HepG2 (cell line): ENCODE measurements at regions not wholly inside any gene's neighbourhood (a gene's known extent, or its start where the extent isn't known, plus 50 kb on each side); places are given as distances from the start of the nearest gene placed in this dataset.

Source experiments
- ATAC-seq: fragments of 200-7000 bp; cut with Tn5 transposase; 3 replicates; pipeline ENCODE4 v1.9.1; 2020; ENCODE audit warnings: mild to moderate bottlenecking, moderate library complexity
- BruUV-seq: library from RNA; stranded (reverse); fragments of 400-500 nt; replicated peaks from 2 replicates; lab custom pipeline; 2021; lab: Mats Ljungman, UMichigan
- CTCF ChIA-PET: fragments of 300-600 bp; formaldehyde crosslinking; extraction: SDS; loops from one replicate; lab custom pipeline; 2021; ENCODE audit warnings: low total read pairs, inconsistent platforms, low intra/inter-chr PET ratio; lab: Yijun Ruan, JAX
- POLR2A ChIA-PET: fragments of 350-600 bp; sonication (Branson Sonifier 250); formaldehyde crosslinking; loops from one replicate; lab custom pipeline; 2020; ENCODE audit warnings: antibody characterized with exemption, inconsistent platforms; lab: Yijun Ruan, JAX
- DNase-seq: peaks from one replicate; pipeline ENCODE4 v3.0.0-alpha.2; 2015; ENCODE audit warnings: low spot score
- FAIRE-seq: peaks from 3 replicates; lab custom pipeline; 2011; peaks lifted over from hg19 to GRCh38; lab: Jason Lieb, UNC
- H2AFZ ChIP-seq: one replicate; pipeline ENCODE4 v1.6.1; 2011; ENCODE audit warnings: low read length, inconsistent platforms
- H3K27ac ChIP-seq: fragments of 300-600 bp; 3 replicates; pipeline ENCODE4 v1.8.0; 2011; ENCODE audit warnings: mixed run types, mild to moderate bottlenecking, mixed read lengths, low read length, inconsistent platforms; ENCODE audit not compliant: insufficient read depth; ENCODE audit errors: extremely low read length
- H3K27me3 ChIP-seq, 2 experiments: fragments of 200-600 bp in 1 of 2; 2 replicates in 1 of 2; 3 replicates in 1 of 2; pipeline versions ENCODE4 v1.6.0 to v1.8.0; 2011; ENCODE audit warnings: low read length in 2 of 2, mild to moderate bottlenecking in 2 of 2, moderate library complexity in 2 of 2, inconsistent platforms in 1 of 2; ENCODE audit not compliant: insufficient read depth in 2 of 2, control insufficient read depth in 1 of 2
- H3K36me3 ChIP-seq, 2 experiments: fragments of 200-600 bp in 1 of 2; replicated peaks in 1 of 2; 2 replicates in 1 of 2; 3 replicates in 1 of 2; pipeline versions ENCODE4 v1.5.1 to v1.8.0; 2011; ENCODE audit warnings: low read length in 2 of 2, inconsistent platforms in 1 of 2; ENCODE audit not compliant: insufficient read depth in 2 of 2, control insufficient read depth in 1 of 2
- H3K4me1 ChIP-seq: 2 replicates; pipeline ENCODE4 v1.5.1; 2012; ENCODE audit warnings: low read length, inconsistent platforms; ENCODE audit not compliant: insufficient read depth
- H3K4me2 ChIP-seq: 2 replicates; pipeline ENCODE4 v1.6.0; 2011; ENCODE audit warnings: low read depth, low read length, inconsistent platforms
- H3K4me3 ChIP-seq, 3 experiments: fragments of 200-600 bp in 1 of 3; sonication (generic), shearing (Covaris generic) in 1 of 3; replicated peaks in 1 of 3; 2 replicates each; pipeline ENCODE4 v1.5.1; 2011 to 2016; ENCODE audit warnings: low read length in 3 of 3, inconsistent platforms in 2 of 3, low read depth in 2 of 3, mild to moderate bottlenecking in 2 of 3, control low read depth in 1 of 3, mixed read lengths in 1 of 3; ENCODE audit not compliant: insufficient read depth in 1 of 3
- H3K79me2 ChIP-seq: one replicate; pipeline ENCODE4 v1.6.1; 2011; ENCODE audit warnings: low read length, inconsistent platforms; ENCODE audit not compliant: insufficient read depth
- H3K9ac ChIP-seq: 2 replicates; pipeline ENCODE4 v1.6.0; 2011; ENCODE audit warnings: mild to moderate bottlenecking, low read depth, low read length, inconsistent platforms; ENCODE audit not compliant: insufficient read depth
- H3K9me3 ChIP-seq: 2 replicates; pipeline ENCODE4 v1.5.1; 2012; ENCODE audit warnings: mild to moderate bottlenecking, low read length
- H4K20me1 ChIP-seq: 2 replicates; pipeline ENCODE4 v1.6.0; 2011; ENCODE audit warnings: inconsistent platforms, mild to moderate bottlenecking, low read length, moderate library complexity; ENCODE audit not compliant: insufficient read depth
- ATAD3A ChIP-seq: sonication (generic); formaldehyde crosslinking; IDR thresholded peaks from 2 replicates; pipeline ENCODE4 v1.4.0; 2020; ENCODE audit warnings: missing genetic modification reagents
- RCOR2 ChIP-seq: IDR thresholded peaks from 2 replicates; pipeline ENCODE4 v1.6.1; 2016; ENCODE audit warnings: missing biosample characterization, missing genetic modification reagents
- TBX2 ChIP-seq: sonication (generic); formaldehyde crosslinking; IDR thresholded peaks from 2 replicates; pipeline ENCODE4 v1.5.0; 2020; ENCODE audit warnings: missing genetic modification reagents, mild to moderate bottlenecking, borderline replicate concordance
- ZFP36 ChIP-seq: fragments of 150-350 bp; IDR thresholded peaks from 2 replicates; pipeline ENCODE4 v1.6.1; 2018; ENCODE audit warnings: borderline replicate concordance, low read length, low read depth; ENCODE audit not compliant: partially characterized antibody
- ZMAT3 ChIP-seq: sonication (generic); formaldehyde crosslinking; conservative IDR thresholded peaks from 2 replicates; pipeline ENCODE4 v1.7.0; 2021; ENCODE audit warnings: missing genetic modification reagents
- ZNF446 ChIP-seq: sonication (generic); formaldehyde crosslinking; IDR thresholded peaks from 2 replicates; pipeline ENCODE4 v1.5.0; 2020; ENCODE audit warnings: mild to moderate bottlenecking, missing genetic modification reagents
- ZNF775 ChIP-seq: sonication (generic); formaldehyde crosslinking; IDR thresholded peaks from 2 replicates; pipeline ENCODE4 v1.4.0; 2020; ENCODE audit warnings: missing genetic modification reagents, mild to moderate bottlenecking, moderate library complexity, borderline replicate concordance
- in situ Hi-C: cut with HindIII; loops from 2 replicates; pipeline ENCODE4 v1.10.0; 2017; ENCODE audit warnings: low pct_unique_long_range_greater_than_20kb; ENCODE audit not compliant: extremely low pct_ligation_motif_present
- intact Hi-C: fragments of 100-400 bp; cut with micrococcal nuclease; formaldehyde crosslinking; loops from one replicate; pipeline ENCODE4 v1.10.0; 2022; ENCODE audit not compliant: unreplicated experiment
- TF ChIP-seq, protein P1 (sequence below): sonication (generic); formaldehyde crosslinking; IDR thresholded peaks from 2 replicates; pipeline ENCODE4 v1.8.1; 2023; ENCODE audit warnings: mild to moderate bottlenecking, missing genetic modification reagents
- TF ChIP-seq, protein P2 (sequence below): sonication (generic); formaldehyde crosslinking; IDR thresholded peaks from 2 replicates; pipeline ENCODE4 v1.4.0; 2020; ENCODE audit warnings: missing genetic modification reagents, borderline replicate concordance

DNA sequence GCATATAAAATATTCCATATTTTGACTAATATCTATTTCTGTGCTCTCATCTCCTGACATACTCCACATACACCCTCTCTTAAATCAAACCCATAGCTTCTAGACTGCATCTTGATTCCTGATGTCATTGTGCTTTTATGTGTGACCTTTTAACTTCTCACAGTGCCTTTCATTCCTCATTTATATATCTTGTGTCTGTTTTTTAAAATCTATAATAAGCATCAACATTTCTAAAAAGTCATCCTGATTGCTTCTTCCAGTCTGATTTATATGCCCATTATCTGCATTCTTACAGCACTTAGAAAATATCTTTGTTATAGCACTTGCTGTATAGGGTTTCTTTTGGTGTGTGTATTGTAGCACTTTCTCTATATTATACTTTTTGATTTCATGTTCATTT, 190.1 kb upstream of the ITM2A start:
- CTCF ChIA-PET, result no interaction called here
- Histone ChIP-seq H2AFZ (no peak overlapping the region), H3K9ac (no peak overlapping the region), H4K20me1 (no peaks in the 10 kb centered on the region), H3K9me3 (peaks cover 7% of the 10 kb centered on the region), H3K4me1 (no peaks in the 10 kb centered on the region), H3K4me2 (no peak overlapping the region), H3K79me2 (no peaks in the 10 kb centered on the region), H3K4me3 (no peak overlapping the region), H3K27ac (no peak overlapping the region), H3K27me3 (no peaks in the 10 kb centered on the region), H3K36me3 (no peaks in the 10 kb centered on the region)
- in situ Hi-C loops, result no loop called here
- ATAC-seq, result no peak
- POLR2A ChIA-PET, result no interaction called here
- intact Hi-C loops, result no loop called here
- FAIRE-seq, result no peak
- TF ChIP-seq RCOR2 (CRISPR knock-in tag) (no peak), ZFP36 (no peak), TBX2 (CRISPR knock-in tag) (no peak), ZNF446 (no peak), ZNF775 (CRISPR knock-in tag) (no peak), ATAD3A (CRISPR knock-in tag) (no peak), ZMAT3 (CRISPR knock-in tag) (no peak)
- TF ChIP-seq, protein P1, sequence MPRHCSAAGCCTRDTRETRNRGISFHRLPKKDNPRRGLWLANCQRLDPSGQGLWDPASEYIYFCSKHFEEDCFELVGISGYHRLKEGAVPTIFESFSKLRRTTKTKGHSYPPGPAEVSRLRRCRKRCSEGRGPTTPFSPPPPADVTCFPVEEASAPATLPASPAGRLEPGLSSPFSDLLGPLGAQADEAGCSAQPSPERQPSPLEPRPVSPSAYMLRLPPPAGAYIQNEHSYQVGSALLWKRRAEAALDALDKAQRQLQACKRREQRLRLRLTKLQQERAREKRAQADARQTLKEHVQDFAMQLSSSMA (CRISPR knock-in tag), result no peak
- TF ChIP-seq, protein P2, sequence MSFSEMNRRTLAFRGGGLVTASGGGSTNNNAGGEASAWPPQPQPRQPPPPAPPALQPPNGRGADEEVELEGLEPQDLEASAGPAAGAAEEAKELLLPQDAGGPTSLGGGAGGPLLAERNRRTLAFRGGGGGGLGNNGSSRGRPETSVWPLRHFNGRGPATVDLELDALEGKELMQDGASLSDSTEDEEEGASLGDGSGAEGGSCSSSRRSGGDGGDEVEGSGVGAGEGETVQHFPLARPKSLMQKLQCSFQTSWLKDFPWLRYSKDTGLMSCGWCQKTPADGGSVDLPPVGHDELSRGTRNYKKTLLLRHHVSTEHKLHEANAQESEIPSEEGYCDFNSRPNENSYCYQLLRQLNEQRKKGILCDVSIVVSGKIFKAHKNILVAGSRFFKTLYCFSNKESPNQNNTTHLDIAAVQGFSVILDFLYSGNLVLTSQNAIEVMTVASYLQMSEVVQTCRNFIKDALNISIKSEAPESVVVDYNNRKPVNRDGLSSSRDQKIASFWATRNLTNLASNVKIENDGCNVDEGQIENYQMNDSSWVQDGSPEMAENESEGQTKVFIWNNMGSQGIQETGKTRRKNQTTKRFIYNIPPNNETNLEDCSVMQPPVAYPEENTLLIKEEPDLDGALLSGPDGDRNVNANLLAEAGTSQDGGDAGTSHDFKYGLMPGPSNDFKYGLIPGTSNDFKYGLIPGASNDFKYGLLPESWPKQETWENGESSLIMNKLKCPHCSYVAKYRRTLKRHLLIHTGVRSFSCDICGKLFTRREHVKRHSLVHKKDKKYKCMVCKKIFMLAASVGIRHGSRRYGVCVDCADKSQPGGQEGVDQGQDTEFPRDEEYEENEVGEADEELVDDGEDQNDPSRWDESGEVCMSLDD (CRISPR knock-in tag), result no peak
- no peak for DNase-seq
- no TSS peak for BruUV-seq
